ENCODE measurements at regions not wholly inside any gene's neighbourhood (a gene's known extent, or its start where the extent isn't known, plus 50 kb on each side); places are given as distances from the start of the nearest gene placed in this dataset.

DNA sequence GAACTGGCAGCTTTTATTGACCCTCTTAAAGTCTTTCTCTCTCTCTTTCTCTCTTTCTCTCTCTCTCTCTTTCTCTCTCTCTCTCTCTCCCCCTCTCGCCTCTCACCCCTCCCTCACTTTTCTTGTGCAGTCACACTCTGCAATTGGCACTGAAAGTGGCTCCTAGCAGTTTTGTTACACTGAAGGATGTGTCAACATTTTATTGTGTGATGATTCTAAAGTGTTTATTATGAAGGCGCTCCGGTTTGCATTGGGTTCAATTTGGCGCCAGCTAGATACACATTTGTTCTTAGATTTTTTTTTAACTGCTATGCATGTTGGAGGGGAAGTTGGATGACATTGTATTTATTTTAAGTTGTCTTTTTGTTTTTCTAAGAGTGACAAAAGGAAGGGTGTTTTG, 64.0 kb upstream of the CHRM3 start:
- no peak for DNase-seq

DNA sequence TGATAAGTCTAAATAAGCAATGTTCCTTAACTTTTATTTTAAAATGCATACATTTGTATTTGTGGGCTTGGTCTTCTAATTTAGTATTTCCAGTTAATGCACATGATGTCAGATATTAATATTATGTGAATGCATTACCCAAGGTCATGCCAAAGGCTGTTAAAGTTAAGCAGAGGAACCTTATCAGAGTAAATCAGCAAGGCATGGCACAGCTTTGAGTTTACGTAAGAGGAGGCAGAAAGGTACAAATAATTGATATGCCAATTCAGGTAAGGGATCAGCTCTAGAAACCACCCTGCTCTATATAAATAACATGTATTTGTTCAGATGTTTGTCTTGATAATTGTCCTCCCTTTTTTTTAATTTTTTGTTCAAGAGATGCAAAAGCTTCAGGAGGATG, 64.5 kb upstream of the CHRM3 start:
- no peak for DNase-seq

DNA sequence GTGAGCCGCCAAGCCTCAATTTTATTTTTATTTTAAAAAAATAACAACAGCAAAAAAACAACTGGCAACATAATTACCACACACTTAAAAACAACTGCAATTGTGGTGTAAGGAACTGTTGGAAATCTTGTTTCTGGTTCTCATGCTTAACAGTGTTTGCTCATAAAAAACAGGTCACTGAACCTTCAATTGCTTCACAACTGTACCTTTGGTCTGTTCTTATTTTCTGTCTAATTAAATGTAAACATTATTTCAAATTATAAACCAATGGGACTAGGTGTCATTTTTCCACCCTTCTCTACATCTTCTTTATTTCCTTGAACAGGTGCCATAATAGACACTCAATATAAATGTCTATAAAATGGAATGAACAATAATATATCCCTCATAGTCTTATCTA, 68.4 kb upstream of the CHRM3 start:
- DNase-seq, result no peak

DNA sequence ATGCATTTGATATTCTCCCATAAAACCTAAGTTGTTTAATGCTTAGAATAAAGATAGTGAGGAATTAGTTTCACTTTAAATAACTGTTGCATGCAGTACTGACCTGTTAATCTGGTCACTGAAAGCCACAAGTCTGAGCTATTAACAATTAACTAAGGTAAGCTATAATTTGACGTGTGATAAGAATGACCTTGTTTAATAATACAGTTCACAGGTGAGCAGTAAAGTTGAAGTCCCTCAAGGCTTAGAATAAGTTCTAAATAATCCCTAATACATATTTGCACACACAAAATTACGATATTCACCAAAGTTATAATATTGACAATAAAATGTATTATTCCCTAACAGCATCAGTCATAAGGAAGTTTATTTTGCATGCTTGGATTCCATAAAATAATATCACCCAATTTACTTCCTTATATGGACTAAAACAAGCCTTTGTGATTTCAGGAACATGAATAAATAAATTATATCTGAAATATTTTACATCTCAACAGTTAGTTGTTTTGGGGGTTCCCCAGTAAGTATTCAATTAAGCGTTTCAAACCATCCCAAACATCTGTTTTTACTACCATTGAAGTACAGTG, 70.6 kb upstream of the CHRM3 start:
- no peak for DNase-seq

DNA sequence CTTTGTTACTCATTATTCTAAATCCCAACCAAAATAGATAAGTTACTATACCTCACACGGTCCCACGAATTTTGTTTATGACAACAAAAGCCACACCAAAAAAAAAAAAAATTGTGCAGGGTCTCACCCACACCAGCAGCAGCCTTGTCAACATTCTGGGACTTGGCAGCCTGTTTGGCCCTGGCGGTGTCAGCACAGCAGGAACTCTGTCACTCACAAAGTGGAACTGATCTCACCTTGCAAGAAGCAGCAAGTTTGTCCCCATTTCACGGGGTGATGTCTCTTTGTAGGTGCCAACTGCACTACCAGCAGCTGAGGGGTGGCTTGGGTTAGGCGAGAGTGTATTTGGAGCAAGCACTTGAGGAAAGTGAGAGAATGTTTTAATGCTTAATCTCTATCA, 75.0 kb upstream of the CHRM3 start:
- no peak for DNase-seq

DNA sequence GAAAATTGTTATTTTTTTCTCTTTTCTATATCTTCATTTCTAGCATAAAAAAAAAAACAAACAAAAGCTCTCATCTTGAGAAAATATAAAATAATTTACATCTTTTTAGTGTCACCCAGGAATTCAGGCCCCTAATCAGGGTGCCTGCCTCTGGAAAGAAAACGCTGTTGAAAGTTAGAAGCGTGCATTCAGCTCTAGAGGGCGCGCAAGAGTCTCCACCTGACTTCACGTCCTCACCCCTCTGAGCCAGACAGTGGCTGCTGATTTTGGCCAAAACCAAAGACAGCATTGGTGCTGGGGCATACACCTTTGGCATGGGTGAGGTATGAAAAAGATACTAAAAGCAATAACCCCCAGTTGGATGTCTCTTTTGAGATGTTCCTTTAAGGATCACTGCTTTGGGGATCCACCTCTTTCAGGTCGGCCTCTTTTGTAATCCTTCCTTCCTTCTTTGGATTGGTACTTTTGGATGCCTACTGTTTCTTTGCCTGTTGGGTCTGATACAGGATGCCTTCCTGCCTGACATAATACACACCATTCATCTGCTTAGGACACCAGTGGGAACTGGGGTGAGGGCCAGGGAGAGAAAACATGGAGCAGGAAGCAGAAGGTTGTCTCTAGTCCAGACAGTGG, 77.6 kb upstream of the CHRM3 start:
- no peak for DNase-seq

DNA sequence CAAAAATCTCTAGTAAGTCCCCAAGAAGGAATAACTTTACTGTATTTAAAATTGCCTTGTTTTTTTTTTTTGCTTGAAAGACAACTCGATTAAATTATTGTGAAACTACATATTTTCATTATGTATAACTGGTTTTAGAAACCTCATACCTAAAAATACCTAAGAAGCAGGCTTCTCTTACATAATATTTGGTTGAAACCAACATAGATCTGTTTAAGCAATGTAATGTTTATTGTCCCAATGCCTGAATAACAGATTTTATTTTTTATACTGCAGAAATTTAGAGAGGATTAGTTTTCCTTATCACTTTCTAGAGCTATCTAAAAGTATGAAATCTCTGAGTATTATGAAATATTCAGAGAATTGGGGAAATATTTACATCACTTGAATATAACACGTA, 78.5 kb upstream of the CHRM3 start:
- no peak for DNase-seq

DNA sequence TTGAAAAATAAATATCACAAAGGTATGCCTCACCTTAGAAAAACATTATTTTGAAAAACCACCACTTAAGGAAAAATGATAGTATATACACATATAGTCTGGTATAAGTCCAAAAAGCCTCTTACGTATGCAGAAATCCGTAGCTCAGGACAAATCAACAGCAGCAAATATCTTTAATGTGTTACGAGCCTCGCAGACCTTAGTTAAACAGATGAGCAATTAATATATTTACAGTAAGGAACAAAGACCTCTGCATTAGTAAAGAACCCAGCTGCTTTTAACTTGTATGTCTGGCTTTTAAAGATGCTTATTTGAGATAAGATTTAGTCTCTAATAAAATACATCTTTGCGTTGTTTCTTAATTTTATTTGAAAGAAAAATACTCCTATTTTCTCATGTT, 79.9 kb upstream of the CHRM3 start:
- DNase-seq, result no peak

DNA sequence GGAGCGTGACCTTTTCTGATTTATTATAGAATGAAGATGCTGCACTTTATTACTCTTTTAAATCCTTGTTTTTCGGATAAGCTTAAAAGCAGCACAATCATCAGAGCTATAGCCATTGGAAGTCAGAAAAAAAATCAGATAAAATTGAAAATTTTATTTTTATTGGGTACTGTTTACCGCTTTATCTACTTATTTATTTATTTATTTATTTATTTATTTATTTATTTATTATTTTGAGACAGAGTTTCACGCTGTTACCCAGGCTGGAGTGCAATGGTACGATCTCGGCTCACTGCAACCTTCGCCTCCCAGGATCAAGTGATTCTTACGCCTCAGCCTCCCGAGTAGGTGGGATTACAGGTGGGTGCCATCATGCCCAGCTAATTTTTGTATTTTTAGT, 83.1 kb upstream of the CHRM3 start:
- DNase-seq, result no peak

DNA sequence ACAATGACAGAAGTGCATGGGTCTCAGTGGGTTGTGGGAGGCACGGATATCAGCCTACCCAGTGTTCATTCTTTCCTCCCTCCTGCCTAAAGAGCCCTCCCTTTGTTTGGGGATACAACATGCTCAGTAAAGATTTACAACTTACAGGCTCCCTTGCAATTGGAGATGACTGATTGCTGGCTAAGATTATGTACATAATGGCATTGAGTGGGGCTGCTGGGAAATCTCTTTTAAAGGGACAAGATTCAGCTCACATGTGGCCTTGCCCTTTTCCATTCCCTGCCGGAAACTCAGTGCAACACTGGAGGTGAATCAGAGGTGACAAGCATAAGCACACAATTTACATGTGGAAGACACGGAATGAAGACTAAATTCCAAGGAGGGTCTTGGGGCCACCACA, 83.7 kb upstream of the CHRM3 start:
- no peak for DNase-seq

DNA sequence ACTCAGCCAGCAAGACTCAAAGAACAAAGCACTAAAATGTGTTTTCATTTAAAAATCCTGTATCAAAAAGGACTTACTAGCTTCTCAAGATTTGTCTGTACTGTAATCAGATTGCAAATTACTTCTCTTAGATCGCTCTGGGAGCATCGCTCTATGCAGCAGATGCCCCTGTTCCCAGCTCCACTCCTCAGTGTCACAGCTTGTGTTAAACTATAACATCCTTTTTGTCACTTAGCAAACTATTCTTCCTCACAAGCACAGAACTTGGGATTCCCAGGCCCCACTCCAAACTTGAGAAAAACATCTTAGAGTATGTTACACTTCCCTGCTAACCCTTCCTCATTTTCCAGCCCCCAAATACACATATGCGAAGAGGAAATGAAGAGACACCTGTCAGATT, 85.1 kb upstream of the CHRM3 start:
- DNase-seq, result no peak

DNA sequence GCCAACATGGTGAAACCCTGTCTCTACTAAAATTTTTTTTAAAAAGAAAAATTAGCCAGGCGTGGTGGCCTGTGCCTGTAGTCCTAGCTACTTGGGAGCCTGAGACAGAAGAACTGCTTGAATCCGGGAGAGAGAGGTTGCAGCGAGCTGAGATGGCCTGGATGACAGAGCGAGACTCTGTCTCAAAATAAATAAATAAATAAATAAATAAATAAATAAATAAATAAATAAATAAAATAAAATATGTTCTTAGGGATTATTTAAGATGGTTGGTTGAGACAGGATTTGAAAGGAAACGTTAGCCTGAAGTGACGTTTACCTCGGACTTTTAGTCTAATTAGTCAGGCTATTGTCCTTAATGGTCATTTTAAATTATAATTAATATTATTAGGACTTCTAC, 88.5 kb upstream of the CHRM3 start:
- DNase-seq, result no peak

DNA sequence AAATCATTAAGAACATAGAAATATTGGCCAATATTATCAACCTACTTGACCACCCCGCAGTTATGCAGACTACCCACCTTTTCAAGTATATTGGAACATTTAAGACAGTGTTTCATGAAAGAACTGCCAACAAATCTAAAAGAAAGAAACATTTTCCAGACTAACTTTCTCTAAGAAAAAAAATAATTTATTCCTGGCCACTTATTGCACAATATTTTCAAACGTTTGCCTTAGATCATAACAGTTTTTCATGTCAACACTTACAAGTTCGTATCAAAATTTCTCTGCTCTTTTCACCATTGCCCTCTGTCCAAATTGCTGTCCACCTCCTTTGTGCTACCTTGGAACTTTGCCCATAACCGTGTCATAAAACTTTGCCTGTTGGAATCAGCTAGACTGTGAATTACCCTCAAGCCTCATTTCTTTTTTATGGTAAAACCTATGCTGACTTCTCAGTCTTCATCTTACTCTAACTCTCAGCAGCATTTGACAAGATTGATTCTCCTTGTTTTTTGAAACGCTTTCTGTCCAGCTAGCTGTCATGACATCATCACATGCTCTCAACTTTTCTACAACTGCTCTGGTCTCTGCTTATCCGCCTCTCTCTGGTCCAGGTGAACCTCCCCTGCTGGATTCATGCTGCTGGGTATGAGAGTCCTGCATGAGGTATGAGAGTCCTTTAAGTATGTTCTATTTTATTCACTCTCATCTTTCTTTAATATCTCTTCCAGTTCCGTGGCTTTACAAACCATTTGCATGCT, 92.8 kb upstream of the CHRM3 start:
- DNase-seq, result no peak

DNA sequence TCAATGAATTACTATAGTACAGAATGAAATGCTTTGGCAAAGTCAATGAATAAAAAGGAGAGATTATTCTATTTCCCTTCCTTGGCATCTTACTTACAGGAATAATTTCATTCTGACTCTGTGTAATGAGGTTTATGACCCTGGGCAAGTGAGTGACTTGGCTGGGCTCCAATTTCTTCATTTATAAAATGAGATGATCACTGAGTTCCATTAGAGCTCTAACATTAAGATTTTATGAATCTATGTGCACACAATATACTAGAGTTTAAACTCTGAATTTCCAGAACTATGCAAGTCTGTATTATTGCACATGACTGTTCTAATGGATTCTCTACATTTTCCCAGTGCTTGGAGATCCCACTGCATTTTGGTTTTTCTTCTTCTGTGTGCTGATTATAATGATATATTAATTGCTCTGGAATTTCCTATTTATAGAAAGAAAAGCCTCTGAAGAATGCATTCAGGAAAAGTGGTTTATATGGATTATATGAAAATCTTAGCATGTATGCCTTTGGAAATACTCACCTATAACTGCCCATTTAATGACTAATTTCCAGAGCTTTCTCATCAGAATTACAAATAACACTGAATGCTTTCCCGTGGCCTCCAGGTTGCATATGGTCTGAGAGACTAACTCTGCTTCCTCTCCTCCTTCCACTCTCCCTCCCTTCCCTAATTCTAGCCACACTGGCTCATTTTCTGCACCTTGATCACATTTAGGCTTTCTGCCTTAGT, 97.4 kb upstream of the CHRM3 start:
- DNase-seq, result no peak

DNA sequence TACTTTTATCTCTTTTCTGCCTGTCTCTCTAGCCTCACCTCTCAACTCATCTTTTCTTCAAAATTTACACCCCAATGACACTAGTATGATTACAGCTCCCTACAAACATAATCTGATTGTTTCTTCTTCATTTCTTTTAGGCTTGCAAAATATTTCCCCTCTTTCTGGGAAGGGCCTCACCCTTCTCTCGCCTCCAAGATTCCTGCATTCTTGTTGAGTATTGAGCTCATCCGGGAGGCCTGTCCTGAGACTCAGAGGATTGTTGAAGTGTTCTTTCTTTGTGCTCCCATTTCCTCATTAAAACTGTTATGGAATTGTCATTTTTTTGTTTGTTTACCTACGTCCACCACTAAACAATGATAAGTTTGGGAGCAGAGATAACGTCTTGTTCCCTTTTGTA, 99.1 kb upstream of the CHRM3 start:
- no peak for DNase-seq

DNA sequence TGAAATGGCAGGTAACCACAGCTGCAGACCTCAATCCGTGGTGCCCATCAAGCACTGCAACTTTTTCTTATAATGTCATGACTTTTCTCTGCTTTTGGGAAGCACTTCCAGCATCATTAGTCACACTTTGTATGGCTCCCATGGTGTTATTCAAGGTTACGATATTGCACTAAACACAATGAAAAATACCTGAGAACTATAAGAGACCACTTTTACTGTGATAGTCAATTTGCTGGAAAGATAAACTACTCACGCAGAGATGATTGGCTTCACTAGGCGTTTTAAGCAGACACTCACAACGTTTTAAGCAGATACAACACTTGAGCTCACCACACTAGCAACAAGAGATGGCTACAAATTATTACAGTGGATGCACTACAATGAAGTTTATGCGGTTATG, 103.2 kb upstream of the CHRM3 start:
- no peak for DNase-seq

DNA sequence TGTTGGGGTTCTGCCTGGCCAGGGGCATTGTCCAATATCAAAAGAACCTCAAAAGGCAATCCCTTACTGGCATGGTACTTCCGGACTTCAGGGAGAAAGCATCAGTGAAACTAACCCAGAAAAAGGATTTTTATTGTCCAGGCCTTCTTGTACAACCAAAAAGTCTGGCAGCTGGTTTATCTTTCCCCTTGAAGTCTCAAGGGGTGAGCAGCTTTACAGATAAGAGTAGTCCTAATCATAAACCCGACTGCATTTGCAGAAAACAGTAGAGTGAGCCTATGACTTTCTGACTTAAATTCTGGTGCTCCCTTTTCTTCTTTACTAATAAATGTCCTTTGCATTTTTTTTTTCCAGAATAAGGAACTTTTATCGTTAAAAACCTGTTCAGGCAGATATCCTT, 104.0 kb upstream of the CHRM3 start:
- DNase-seq, result no peak

DNA sequence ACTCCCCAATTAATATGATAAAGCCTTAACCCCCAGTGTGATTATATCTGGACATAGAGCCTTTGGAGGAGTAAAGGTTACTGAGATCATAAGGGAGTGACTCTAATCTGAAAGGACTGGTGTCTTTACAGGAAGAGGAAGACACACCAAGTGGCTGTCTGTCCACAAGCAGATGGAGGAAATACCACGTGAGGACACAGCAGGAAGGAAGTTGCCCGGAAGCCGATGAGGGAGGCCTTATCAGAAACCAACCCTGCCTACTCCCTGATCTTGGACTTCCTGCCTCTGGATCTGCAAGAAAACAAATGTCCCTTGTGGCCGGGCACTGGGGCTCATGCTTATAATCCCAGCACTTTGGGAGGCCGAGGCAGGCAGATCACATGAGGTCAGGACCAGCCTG, 110.3 kb upstream of the CHRM3 start:
- DNase-seq, result no peak

DNA sequence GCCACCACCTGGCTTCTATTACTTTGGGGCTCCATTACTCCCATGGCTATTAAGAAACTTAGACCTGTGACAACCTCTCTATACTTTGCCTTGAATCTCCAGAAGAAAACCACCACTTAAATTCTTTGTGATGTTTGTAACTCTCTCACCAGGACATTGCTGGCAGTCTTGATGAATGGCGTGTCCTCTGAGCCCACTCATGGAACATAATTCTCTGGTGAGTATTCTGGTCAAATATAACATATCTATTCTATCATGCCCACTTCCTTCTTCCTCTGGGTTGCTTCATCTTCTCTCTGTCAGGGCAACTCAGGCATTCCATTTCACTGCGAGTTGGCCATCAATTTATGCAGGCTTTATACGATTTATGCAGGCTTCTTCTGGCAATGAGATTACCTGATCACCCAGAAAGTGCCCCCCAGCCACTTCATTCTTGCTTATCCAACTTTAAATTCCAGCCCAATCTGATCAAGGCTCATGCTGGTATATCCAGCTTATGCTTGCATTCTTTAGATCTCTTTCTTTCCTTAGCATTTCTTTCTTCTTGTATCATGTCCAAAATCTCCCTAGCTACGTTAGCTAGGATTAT, 112.0 kb upstream of the CHRM3 start:
- DNase-seq, result no peak

DNA sequence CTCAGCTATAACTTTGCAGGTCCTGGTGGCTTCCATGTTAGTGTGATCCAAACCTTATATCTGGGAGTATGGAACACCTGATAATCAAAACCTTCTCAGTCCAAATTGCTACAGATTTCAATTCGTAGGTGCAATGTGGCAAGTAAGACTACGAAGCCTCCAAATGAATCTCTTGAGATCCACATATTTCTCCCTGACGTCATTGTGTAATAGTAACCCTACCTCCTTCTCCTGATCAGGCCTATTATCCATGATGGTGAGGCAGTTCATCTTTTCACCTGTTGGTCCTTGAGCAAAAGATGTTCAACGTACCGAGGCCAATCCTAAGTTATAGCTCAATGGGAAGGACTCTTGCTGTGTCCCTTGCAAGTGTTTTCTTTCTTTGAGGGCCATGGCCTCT, 115.9 kb upstream of the CHRM3 start:
- DNase-seq, result no peak

DNA sequence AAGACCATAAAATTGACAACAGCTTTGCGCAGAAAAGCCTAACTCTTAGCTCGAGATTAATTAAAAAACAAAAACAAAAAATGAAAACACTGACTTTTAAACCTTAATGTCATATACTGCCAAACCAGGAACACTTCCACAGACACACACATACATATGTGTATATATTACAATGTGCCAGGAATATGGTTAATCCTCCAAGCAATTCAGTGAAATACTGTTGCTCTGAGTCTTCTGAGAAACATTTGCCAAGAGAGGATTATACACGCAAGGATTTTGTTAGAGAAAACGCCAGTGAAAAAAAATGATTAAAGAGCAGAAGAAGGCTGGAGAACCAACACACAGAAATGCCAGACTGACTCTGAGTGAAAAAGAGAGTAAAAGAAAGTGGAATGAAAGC, 116.7 kb upstream of the CHRM3 start:
- DNase-seq, result no peak

DNA sequence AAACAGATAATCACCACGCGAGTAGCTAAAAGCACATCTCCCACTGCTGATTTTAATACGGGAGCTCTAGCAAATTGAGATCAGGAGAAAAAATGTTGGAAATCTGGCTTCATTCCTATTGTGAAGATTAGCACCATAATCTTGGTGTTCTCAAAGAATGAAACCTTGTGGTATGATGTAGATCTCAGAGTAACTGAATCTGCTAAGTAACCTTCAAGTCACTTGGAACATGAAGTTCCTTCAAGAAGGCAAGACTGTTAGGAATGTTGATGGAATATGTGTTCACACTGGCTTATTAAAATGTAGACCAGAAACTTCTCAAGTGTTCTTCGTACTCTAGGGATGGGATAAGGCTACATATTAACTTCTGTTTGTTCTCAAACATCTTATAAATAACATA, 117.4 kb upstream of the CHRM3 start:
- no peak for DNase-seq

DNA sequence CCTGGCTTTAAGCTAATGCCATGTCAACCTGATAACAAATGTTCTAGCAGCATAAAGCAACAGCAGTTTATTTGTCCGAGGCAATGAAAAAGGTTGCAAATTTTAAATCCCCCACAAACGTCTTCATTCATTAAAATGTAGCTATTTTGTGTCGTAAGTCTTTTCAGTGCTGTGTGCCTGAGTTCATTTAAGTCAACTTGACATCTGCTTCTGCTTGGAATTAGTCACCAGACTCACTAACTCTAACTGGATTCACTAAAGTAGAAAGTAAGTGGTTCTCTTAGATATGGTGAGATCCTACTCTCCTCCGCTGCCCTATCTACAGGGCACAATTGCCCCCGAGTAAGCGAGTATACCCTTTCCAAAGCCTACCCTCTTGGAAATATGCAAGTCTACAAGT, 118.4 kb upstream of the CHRM3 start:
- no peak for DNase-seq

DNA sequence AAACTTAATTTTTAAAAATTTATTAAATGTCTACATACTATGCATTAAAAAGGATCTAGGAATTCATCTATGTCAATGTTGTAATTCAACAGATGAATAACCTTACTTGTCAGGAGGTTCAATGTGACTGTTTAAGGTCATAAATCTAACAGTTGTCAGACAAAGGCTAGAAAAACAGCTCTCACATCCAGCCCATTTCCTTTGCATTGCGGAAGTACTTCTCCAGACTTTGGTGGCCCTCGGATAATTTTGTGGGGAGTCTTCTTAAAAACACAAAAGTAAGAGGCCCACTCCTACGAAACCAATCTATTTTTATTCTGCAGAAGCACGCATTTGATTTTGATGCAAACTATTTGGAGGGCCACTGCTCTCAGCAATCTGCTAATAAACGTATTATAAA, 122.6 kb upstream of the CHRM3 start:
- DNase-seq, result no peak

Measured in HCEC 1CT (cell line).